MM.1S (cell line): ENCODE measurements at regions not wholly inside any gene's neighbourhood (a gene's known extent, or its start where the extent isn't known, plus 50 kb on each side); places are given as distances from the start of the nearest gene placed in this dataset.
"Not testable (repeated sequence)": the region's sequence is repeated elsewhere in the genome, so short reads cannot be mapped to it uniquely, and the experiment has no call there.

ENCODE experiments used
- DNase-seq: peaks from one replicate; pipeline ENCODE4 v3.0.0-alpha.2; 2015
- H2AFZ ChIP-seq: fragments of 300-600 bp; sonication (generic); 2 replicates; pipeline ENCODE4 v1.6.0; 2016; ENCODE audit warnings: antibody characterized with exemption, low read length
- H3F3A ChIP-seq: fragments of 300-600 bp; sonication (generic); 2 replicates; pipeline ENCODE4 v1.6.1; 2016; ENCODE audit warnings: mild to moderate bottlenecking, antibody characterized with exemption, low read length, moderate library complexity, mixed read lengths; ENCODE audit not compliant: insufficient read depth
- H3K27ac ChIP-seq: fragments of 300-600 bp; sonication (generic); 2 replicates; pipeline ENCODE4 v1.5.1; 2016; ENCODE audit warnings: mild to moderate bottlenecking, low read length
- H3K27me3 ChIP-seq: fragments of 300-600 bp; sonication (generic); replicated peaks from 2 replicates; pipeline ENCODE4 v1.6.0; 2016; ENCODE audit warnings: low read length; ENCODE audit not compliant: insufficient read depth
- H3K36me3 ChIP-seq: fragments of 300-600 bp; sonication (generic); replicated peaks from 2 replicates; pipeline ENCODE4 v1.6.1; 2016; ENCODE audit warnings: mild to moderate bottlenecking, low read length, mixed read lengths; ENCODE audit not compliant: insufficient read depth
- H3K4me1 ChIP-seq: fragments of 300-600 bp; sonication (generic); 2 replicates; pipeline ENCODE4 v1.6.1; 2016; ENCODE audit warnings: low read length, mixed read lengths
- H3K4me2 ChIP-seq: fragments of 300-600 bp; sonication (generic); 2 replicates; pipeline ENCODE4 v1.6.0; 2016; ENCODE audit warnings: low read depth, low read length
- H3K4me3 ChIP-seq: fragments of 300-600 bp; sonication (generic); 2 replicates; pipeline ENCODE4 v1.5.1; 2016; ENCODE audit warnings: low read length, mixed read lengths
- H3K79me2 ChIP-seq: fragments of 300-600 bp; sonication (generic); 2 replicates; pipeline ENCODE4 v1.6.1; 2016; ENCODE audit warnings: mixed run types, low read length, mixed read lengths
- H3K9ac ChIP-seq: fragments of 300-600 bp; sonication (generic); 2 replicates; pipeline ENCODE4 v1.6.1; 2016; ENCODE audit warnings: low read length, mixed read lengths
- H3K9me2 ChIP-seq: fragments of 300-600 bp; sonication (generic); replicated peaks from 2 replicates; pipeline ENCODE4 v1.6.1; 2016; ENCODE audit warnings: mild to moderate bottlenecking, low read length, mixed read lengths; ENCODE audit not compliant: insufficient read depth
- H3K9me3 ChIP-seq: fragments of 300-600 bp; sonication (generic); replicated peaks from 2 replicates; pipeline ENCODE4 v1.6.1; 2016; ENCODE audit warnings: mild to moderate bottlenecking, low read length, mixed read lengths; ENCODE audit not compliant: insufficient read depth
- H4K20me1 ChIP-seq: fragments of 300-600 bp; sonication (generic); 2 replicates; pipeline ENCODE4 v1.6.1; 2016; ENCODE audit warnings: mild to moderate bottlenecking, low read length, moderate library complexity, mixed read lengths; ENCODE audit not compliant: insufficient read depth
- EZH2 ChIP-seq: fragments of 300-600 bp; sonication (generic); optimal IDR thresholded peaks from 2 replicates; pipeline ENCODE3; 2017; ENCODE audit warnings: low read depth, mild to moderate bottlenecking, antibody characterized with exemption, low read length, mixed read lengths
- EZH2phosphoT487 ChIP-seq: fragments of 300-600 bp; sonication (generic); IDR thresholded peaks from 2 replicates; pipeline ENCODE4 v1.6.1; 2018; ENCODE audit warnings: antibody characterized with exemption, low read length
- TF ChIP-seq, protein P1 (sequence below): fragments of 300-600 bp; sonication (generic); IDR thresholded peaks from 2 replicates; pipeline ENCODE4 v1.5.1; 2016; ENCODE audit warnings: antibody characterized with exemption, low read length, mixed read lengths

DNA sequence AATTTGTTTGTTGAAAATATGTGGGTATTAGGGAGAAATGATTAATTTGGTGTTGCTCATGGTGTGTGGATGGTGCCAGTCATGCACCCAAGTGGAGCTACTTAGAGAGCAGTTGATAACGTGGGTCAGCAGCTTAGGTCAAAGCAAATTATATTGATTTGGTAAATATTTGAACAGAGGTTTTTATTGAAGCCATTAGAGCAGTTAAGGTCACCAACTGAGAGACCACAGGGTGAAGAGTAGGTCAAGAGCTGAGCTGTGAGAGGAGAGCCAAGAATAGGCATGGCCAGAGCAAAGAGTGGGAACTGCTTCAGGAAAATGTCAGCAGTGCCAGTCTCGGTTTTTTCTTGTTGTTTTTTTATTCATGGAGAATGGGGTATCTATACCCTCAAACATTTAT is 97.9 kb downstream of the TMEM168 start:
- Histone ChIP-seq H3K27me3 (no peaks in the 10 kb centered on the region), H3K4me1 (no peaks in the 10 kb centered on the region), H4K20me1 (no peaks in the 10 kb centered on the region), H3F3A (no peaks in the 10 kb centered on the region), H3K4me3 (no peak overlapping the region), H3K4me2 (no peak overlapping the region), H3K9ac (no peak overlapping the region), H3K36me3 (no peaks in the 10 kb centered on the region), H3K9me2 (no peaks in the 10 kb centered on the region), H2AFZ (no peak overlapping the region), H3K9me3 (no peaks in the 10 kb centered on the region), H3K27ac (no peak overlapping the region), H3K79me2 (no peaks in the 10 kb centered on the region)
- TF ChIP-seq EZH2 (no peak), EZH2phosphoT487 (no peak)
- TF ChIP-seq, protein P1, sequence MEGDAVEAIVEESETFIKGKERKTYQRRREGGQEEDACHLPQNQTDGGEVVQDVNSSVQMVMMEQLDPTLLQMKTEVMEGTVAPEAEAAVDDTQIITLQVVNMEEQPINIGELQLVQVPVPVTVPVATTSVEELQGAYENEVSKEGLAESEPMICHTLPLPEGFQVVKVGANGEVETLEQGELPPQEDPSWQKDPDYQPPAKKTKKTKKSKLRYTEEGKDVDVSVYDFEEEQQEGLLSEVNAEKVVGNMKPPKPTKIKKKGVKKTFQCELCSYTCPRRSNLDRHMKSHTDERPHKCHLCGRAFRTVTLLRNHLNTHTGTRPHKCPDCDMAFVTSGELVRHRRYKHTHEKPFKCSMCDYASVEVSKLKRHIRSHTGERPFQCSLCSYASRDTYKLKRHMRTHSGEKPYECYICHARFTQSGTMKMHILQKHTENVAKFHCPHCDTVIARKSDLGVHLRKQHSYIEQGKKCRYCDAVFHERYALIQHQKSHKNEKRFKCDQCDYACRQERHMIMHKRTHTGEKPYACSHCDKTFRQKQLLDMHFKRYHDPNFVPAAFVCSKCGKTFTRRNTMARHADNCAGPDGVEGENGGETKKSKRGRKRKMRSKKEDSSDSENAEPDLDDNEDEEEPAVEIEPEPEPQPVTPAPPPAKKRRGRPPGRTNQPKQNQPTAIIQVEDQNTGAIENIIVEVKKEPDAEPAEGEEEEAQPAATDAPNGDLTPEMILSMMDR = no peak
- DNase-seq = no peak

DNA sequence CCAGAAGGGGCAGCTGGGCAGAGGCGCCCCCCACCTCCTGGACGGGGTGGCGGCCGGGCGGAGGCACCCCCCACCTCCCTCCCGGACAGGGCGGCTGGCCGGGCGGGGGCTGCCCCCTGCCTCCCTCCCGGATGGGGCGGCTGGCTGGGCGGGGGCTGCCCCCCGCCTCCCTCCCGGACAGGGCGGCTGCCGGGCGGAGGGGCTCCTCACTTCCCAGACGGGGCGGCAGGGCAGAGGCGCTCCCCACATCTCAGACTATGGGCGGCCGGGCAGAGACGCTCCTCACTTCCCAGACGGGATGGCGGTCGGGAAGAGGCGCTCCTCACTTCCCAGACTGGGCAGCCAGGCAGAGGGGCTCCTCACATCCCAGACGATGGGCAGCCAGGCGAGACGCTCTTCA is 93.0 kb downstream of the TMEM168 start:
- not testable (repeated sequence) for H3K27ac ChIP-seq, H3K79me2 ChIP-seq, H3K9me3 ChIP-seq, H3K4me2 ChIP-seq, DNase-seq, H3K9ac ChIP-seq, H3K27me3 ChIP-seq, H3K36me3 ChIP-seq, H3K9me2 ChIP-seq, H3K4me1 ChIP-seq, H3F3A ChIP-seq, H2AFZ ChIP-seq, H4K20me1 ChIP-seq, H3K4me3 ChIP-seq

- Histone ChIP-seq H4K20me1 (no peaks in the 10 kb centered on the region), H3K4me2 (no peak overlapping the region), H3K9me2 (no peaks in the 10 kb centered on the region), H3K4me1 (no peaks in the 10 kb centered on the region), H3K27me3 (no peaks in the 10 kb centered on the region), H2AFZ (no peak overlapping the region), H3F3A (no peaks in the 10 kb centered on the region), H3K9me3 (no peaks in the 10 kb centered on the region), H3K4me3 (no peak overlapping the region), H3K79me2 (no peaks in the 10 kb centered on the region), H3K27ac (no peak overlapping the region), H3K9ac (no peak overlapping the region), H3K36me3 (no peaks in the 10 kb centered on the region)
- DNase-seq = no peak
- TF ChIP-seq EZH2 = no peak
- TF ChIP-seq EZH2phosphoT487 = no peak
- TF ChIP-seq, protein P1 = no peak
Measured at GRCh38 chr7:112699725-112700513, 90.3 kb downstream of the TMEM168 start.

GRCh38 chr7:112701456-112701855 is 88.7 kb downstream of the TMEM168 start:
- no peak for DNase-seq
- Histone ChIP-seq H3K27me3 (no peaks in the 10 kb centered on the region), H3K4me2 (no peak overlapping the region), H2AFZ (no peak overlapping the region), H4K20me1 (no peaks in the 10 kb centered on the region), H3K9me2 (no peaks in the 10 kb centered on the region), H3K4me1 (no peaks in the 10 kb centered on the region), H3F3A (no peaks in the 10 kb centered on the region), H3K4me3 (no peak overlapping the region), H3K36me3 (no peaks in the 10 kb centered on the region), H3K79me2 (no peaks in the 10 kb centered on the region), H3K27ac (no peak overlapping the region), H3K9me3 (no peaks in the 10 kb centered on the region), H3K9ac (no peak overlapping the region)
- no peak for TF ChIP-seq EZH2
- TF ChIP-seq, protein P1 = no peak
- TF ChIP-seq EZH2phosphoT487 = no peak
